Pancreas (tissue), 10 donors: ENCODE measurements at regions not wholly inside any gene's neighbourhood (a gene's known extent, or its start where the extent isn't known, plus 50 kb on each side); places are given as distances from the start of the nearest gene placed in this dataset.

Source experiments
- ATAC-seq, 4 donors: fragments of 200-7000 bp; cut with Tn5 transposase; one replicate each; pipeline versions ENCODE4 v1.8.0 to v1.9.1; 2020; ENCODE audit warnings: mild to moderate bottlenecking in 4 of 4, moderate library complexity in 4 of 4
- DNase-seq, 6 donors: peaks; one replicate each; pipeline ENCODE4 v3.0.0-alpha.2; 2020
- FAIRE-seq: peaks from 2 replicates; lab custom pipeline; 2012; peaks lifted over from hg19 to GRCh38; lab: Jason Lieb, UNC
- H3K27ac ChIP-seq, 4 donors: fragments of 200-600 bp; sonication (generic); 1 replicate in 3 of 4; 2 replicates in 1 of 4; pipeline versions ENCODE4 v1.5.0 to v1.8.0; 2020
- H3K27me3 ChIP-seq, 4 donors: fragments of 200-600 bp; one replicate each; pipeline ENCODE4 v1.8.0; 2021
- H3K36me3 ChIP-seq, 3 donors: fragments of 200-600 bp; sonication (generic) in 1 of 3; one replicate each; pipeline versions ENCODE4 v1.5.0 to v1.8.0; 2020 to 2021
- H3K4me1 ChIP-seq, 3 donors: fragments of 200-600 bp; one replicate each; pipeline ENCODE4 v1.8.0; 2021
- H3K4me3 ChIP-seq, 4 donors: fragments of 200-600 bp; sonication (generic) in 2 of 4; one replicate each; pipeline versions ENCODE4 v1.5.0 to v1.8.0; 2020 to 2021
- H3K9me3 ChIP-seq, 4 donors: fragments of 200-600 bp; one replicate each; pipeline ENCODE4 v1.8.0; 2021
- WGBS, 2 donors: extraction: QIAGEN DNeasy Blood & Tissue Kit; methylation state at CpG; one replicate each; pipeline ENCODE4 v1.1.7; 2013; 5-methylcytosine and 5-hydroxymethylcytosine counted together
- intact Hi-C, 3 donors: fragments of 100-400 bp; cut with DNase I; formaldehyde crosslinking; loops; one replicate each; pipeline versions ENCODE4 v1.11.1 to v1.14.2; 2022
- TF ChIP-seq, protein P1 (sequence below), 4 donors: fragments of 200-600 bp; sonication (generic) in 3 of 4; IDR thresholded peaks; one replicate each; pipeline versions ENCODE4 v1.5.0 to v1.8.0; 2021; ENCODE audit warnings: antibody characterized with exemption in 4 of 4
- donor health status: healthy with polysubstance abuse.
- donor health status: DM: no; HTN: no; CAD: no; lungs with moderate emphysema.
- donor health status: DM: no; HTN: no; CAD: no.
- donor health status: control.
- donor health status: control.
- donor health status: Bipolar disorder and iron deficiency.
- donor health status: DM: yes; HTN: yes; CAD: no.
- donor health status: DM: no; HTN: no; CAD: no.
- donor health status: DM: no; HTN: no; CAD: no.
- donor health status: DM: yes; HTN: yes; CAD: no.

- TF ChIP-seq, protein P1, sequence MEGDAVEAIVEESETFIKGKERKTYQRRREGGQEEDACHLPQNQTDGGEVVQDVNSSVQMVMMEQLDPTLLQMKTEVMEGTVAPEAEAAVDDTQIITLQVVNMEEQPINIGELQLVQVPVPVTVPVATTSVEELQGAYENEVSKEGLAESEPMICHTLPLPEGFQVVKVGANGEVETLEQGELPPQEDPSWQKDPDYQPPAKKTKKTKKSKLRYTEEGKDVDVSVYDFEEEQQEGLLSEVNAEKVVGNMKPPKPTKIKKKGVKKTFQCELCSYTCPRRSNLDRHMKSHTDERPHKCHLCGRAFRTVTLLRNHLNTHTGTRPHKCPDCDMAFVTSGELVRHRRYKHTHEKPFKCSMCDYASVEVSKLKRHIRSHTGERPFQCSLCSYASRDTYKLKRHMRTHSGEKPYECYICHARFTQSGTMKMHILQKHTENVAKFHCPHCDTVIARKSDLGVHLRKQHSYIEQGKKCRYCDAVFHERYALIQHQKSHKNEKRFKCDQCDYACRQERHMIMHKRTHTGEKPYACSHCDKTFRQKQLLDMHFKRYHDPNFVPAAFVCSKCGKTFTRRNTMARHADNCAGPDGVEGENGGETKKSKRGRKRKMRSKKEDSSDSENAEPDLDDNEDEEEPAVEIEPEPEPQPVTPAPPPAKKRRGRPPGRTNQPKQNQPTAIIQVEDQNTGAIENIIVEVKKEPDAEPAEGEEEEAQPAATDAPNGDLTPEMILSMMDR (IDR thresholded peaks at IDR 0.05): no peak
- ATAC-seq: no peak
- no peaks in the 10 kb centered on the region for H3K9me3 ChIP-seq
- H3K4me1 ChIP-seq: no peaks in the 10 kb centered on the region
- H3K4me3 ChIP-seq: no peak overlapping the region
- no peak for FAIRE-seq
- H3K27me3 ChIP-seq: no peaks in the 10 kb centered on the region
- intact Hi-C loops: no loop called here
- H3K36me3 ChIP-seq: no peaks in the 10 kb centered on the region
- H3K27ac ChIP-seq: no peak overlapping the region
- DNase-seq: no peak
- 92 to 97% methylated on average over 19 of the region's 19 CpGs for WGBS, 2 donors
Observed at GRCh38 chr6:27098956-27099355, 148.5 kb upstream of the PRSS16 start.

DNA sequence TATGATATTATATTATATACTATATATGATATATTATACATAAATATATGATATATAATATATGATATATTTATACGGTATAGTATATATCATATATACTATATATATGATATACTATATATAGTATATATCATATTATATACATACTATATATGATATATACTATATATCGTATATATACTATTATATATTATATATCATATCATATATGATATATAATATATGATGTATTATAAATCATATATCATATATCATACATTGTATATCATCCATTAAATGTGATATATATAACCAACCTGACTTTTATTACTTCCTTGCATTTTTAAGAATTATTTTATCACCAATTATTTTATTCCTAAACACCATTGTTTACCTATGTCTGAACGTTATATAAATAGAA lies 146.6 kb upstream of the PRSS16 start:
- DNase-seq (no peak), FAIRE-seq (no peak), ATAC-seq (no peak)
- H3K4me1 ChIP-seq: no peaks in the 10 kb centered on the region
- H3K36me3 ChIP-seq: no peaks in the 10 kb centered on the region
- H3K27ac ChIP-seq: no peak overlapping the region
- intact Hi-C loops: no loop called here
- no peak overlapping the region for H3K4me3 ChIP-seq
- WGBS, 2 donors: 74 to 79% methylated on average over 3 of the region's 3 CpGs
- TF ChIP-seq, protein P1 (IDR thresholded peaks at IDR 0.05): no peak
- no peaks in the 10 kb centered on the region for H3K27me3 ChIP-seq
- H3K9me3 ChIP-seq: no peaks in the 10 kb centered on the region

GRCh38 chr6:27101824-27102223 lies 145.7 kb upstream of the PRSS16 start:
- no peaks in the 10 kb centered on the region for H3K36me3 ChIP-seq
- no peak overlapping the region for H3K4me3 ChIP-seq
- FAIRE-seq (no peak), ATAC-seq (no peak), DNase-seq (no peak)
- H3K9me3 ChIP-seq: no peaks in the 10 kb centered on the region
- H3K27me3 ChIP-seq: no peaks in the 10 kb centered on the region
- H3K4me1 ChIP-seq: no peaks in the 10 kb centered on the region
- WGBS, 2 donors: 58 to 59% methylated on average over 3 of the region's 3 CpGs
- H3K27ac ChIP-seq: no peak overlapping the region
- intact Hi-C loops: no loop called here
- TF ChIP-seq, protein P1 (IDR thresholded peaks at IDR 0.05): no peak

DNA sequence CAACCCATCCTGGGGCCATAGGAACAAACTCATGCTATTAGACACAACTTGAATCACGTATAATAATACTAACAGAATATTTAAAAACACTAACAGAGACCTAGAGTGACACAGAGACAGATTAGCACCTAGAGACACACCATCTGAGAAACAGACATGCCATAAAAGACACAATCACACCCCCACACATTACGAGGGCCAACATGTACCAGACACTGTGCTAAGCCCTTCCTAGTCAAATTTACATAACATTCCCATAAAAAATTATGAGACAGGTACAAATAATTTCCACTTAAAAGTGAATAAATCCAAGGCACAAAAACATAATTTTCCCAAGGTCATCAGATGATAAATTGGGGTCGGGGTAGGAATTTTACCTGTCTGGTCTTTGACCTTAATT lies 141.1 kb upstream of the PRSS16 start:
- WGBS, 2 donors: 72 to 82% methylated on average over 3 of the region's 3 CpGs
- Histone ChIP-seq H3K36me3 (no peaks in the 10 kb centered on the region), H3K27ac (no peak overlapping the region), H3K9me3 (no peaks in the 10 kb centered on the region), H3K4me1 (no peaks in the 10 kb centered on the region), H3K4me3 (no peak overlapping the region), H3K27me3 (no peaks in the 10 kb centered on the region)
- intact Hi-C loops: no loop called here
- FAIRE-seq (no peak), DNase-seq (no peak), ATAC-seq (no peak)
- TF ChIP-seq, protein P1 (IDR thresholded peaks at IDR 0.05): no peak

GRCh38 chr6:27111743-27112142 lies 135.8 kb upstream of the PRSS16 start:
- Histone ChIP-seq H3K27ac (no peak overlapping the region), H3K36me3 (no peaks in the 10 kb centered on the region), H3K27me3 (no peaks in the 10 kb centered on the region), H3K9me3 (no peaks in the 10 kb centered on the region), H3K4me3 (no peak overlapping the region), H3K4me1 (no peaks in the 10 kb centered on the region)
- 57 to 73% methylated on average over 2 of the region's 2 CpGs for WGBS, 2 donors
- no peak for DNase-seq
- ATAC-seq: no peak
- TF ChIP-seq, protein P1 (IDR thresholded peaks at IDR 0.05): no peak
- intact Hi-C loops: no loop called here
- no peak for FAIRE-seq
